ENCODE measurements at regions not wholly inside any gene's neighbourhood (a gene's known extent, or its start where the extent isn't known, plus 50 kb on each side); places are given as distances from the start of the nearest gene placed in this dataset.

- DNase-seq (no peak), ATAC-seq (replicated peaks in 1 of 4) (no peak)
- no peaks in the 10 kb centered on the region for H3K36me3 Mint-ChIP-seq
- Histone ChIP-seq H3K4me1 (ENCODE audit: control insufficient read depth in 1 of 2, extremely low read depth in 1 of 2, insufficient read depth in 2 of 2, low read length in 2 of 2) (no peaks in the 10 kb centered on the region), H3K4me3 (ENCODE audit: control insufficient read depth in 1 of 2, extremely low read depth in 1 of 2, low read length in 1 of 2) (no peak overlapping the region), H3K27ac (ENCODE audit: low read length) (no peak overlapping the region), H3K9me3 (no peaks in the 10 kb centered on the region), H3K27me3 (replicated peaks in 1 of 2; ENCODE audit: control insufficient read depth in 2 of 2, extremely low read depth in 1 of 2, insufficient read depth in 2 of 2, low read length in 1 of 2) (no peaks in the 10 kb centered on the region), H3K36me3 (ENCODE audit: control insufficient read depth in 2 of 2, extremely low read depth in 1 of 2, insufficient read depth in 1 of 2, low read length in 1 of 2) (no peaks in the 10 kb centered on the region)
- H3K4me1 Mint-ChIP-seq, result no peaks in the 10 kb centered on the region
- CTCF ChIA-PET, result no interaction called here
- H3K27me3 Mint-ChIP-seq, result no peaks in the 10 kb centered on the region
- no peak overlapping the region for H3K4me3 Mint-ChIP-seq
- POLR2A ChIA-PET, result no interaction called here
- H3K9me3 Mint-ChIP-seq, result no peaks in the 10 kb centered on the region
- 100% methylated on average over 2 of the region's 4 CpGs for WGBS (ENCODE audit: insufficient coverage)
- no peak overlapping the region for H3K27ac Mint-ChIP-seq
Measured at GRCh38 chr5:161051920-161052500, 200.0 kb upstream of the ATP10B start.

- no peaks in the 10 kb centered on the region for H3K9me3 ChIP-seq
- CTCF ChIA-PET, result no interaction called here
- Mint-ChIP-seq H3K4me3 (no peak overlapping the region), H3K27me3 (no peaks in the 10 kb centered on the region), H3K27ac (no peak overlapping the region), H3K4me1 (no peaks in the 10 kb centered on the region), H3K9me3 (no peaks in the 10 kb centered on the region), H3K36me3 (no peaks in the 10 kb centered on the region)
- no peaks in the 10 kb centered on the region for H3K27me3 ChIP-seq (replicated peaks in 1 of 2; ENCODE audit: control insufficient read depth in 2 of 2, extremely low read depth in 1 of 2, insufficient read depth in 2 of 2, low read length in 1 of 2)
- POLR2A ChIA-PET, result no interaction called here
- H3K36me3 ChIP-seq (ENCODE audit: control insufficient read depth in 2 of 2, extremely low read depth in 1 of 2, insufficient read depth in 1 of 2, low read length in 1 of 2), result no peaks in the 10 kb centered on the region
- no peak overlapping the region for H3K27ac ChIP-seq (ENCODE audit: low read length)
- no CpG with 5 or more reads among the region's 4 CpGs for WGBS (ENCODE audit: insufficient coverage)
- H3K4me1 ChIP-seq (ENCODE audit: control insufficient read depth in 1 of 2, extremely low read depth in 1 of 2, insufficient read depth in 2 of 2, low read length in 2 of 2), result no peaks in the 10 kb centered on the region
- no peak for ATAC-seq (replicated peaks in 1 of 4)
- H3K4me3 ChIP-seq (ENCODE audit: control insufficient read depth in 1 of 2, extremely low read depth in 1 of 2, low read length in 1 of 2), result no peak overlapping the region
- DNase-seq, result no peak
Measured at GRCh38 chr5:161047024-161047423, 195.0 kb upstream of the ATP10B start.

GRCh38 chr5:161042862-161043261, 190.9 kb upstream of the ATP10B start:
- H3K4me1 Mint-ChIP-seq, result no peaks in the 10 kb centered on the region
- no peaks in the 10 kb centered on the region for H3K27me3 ChIP-seq (replicated peaks in 1 of 2; ENCODE audit: control insufficient read depth in 2 of 2, extremely low read depth in 1 of 2, insufficient read depth in 2 of 2, low read length in 1 of 2)
- no peaks in the 10 kb centered on the region for H3K27me3 Mint-ChIP-seq
- H3K9me3 ChIP-seq, result no peaks in the 10 kb centered on the region
- ChIA-PET POLR2A (no interaction called here), CTCF (no interaction called here)
- no peaks in the 10 kb centered on the region for H3K36me3 Mint-ChIP-seq
- H3K4me1 ChIP-seq (ENCODE audit: control insufficient read depth in 1 of 2, extremely low read depth in 1 of 2, insufficient read depth in 2 of 2, low read length in 2 of 2), result no peaks in the 10 kb centered on the region
- DNase-seq (no peak), ATAC-seq (replicated peaks in 1 of 4) (no peak)
- H3K36me3 ChIP-seq (ENCODE audit: control insufficient read depth in 2 of 2, extremely low read depth in 1 of 2, insufficient read depth in 1 of 2, low read length in 1 of 2), result no peaks in the 10 kb centered on the region
- 69% methylated on average over 2 of the region's 3 CpGs for WGBS (ENCODE audit: insufficient coverage)
- H3K9me3 Mint-ChIP-seq, result no peaks in the 10 kb centered on the region
- no peak overlapping the region for H3K4me3 Mint-ChIP-seq
- H3K27ac Mint-ChIP-seq, result no peak overlapping the region
- H3K4me3 ChIP-seq (ENCODE audit: control insufficient read depth in 1 of 2, extremely low read depth in 1 of 2, low read length in 1 of 2), result no peak overlapping the region
- no peak overlapping the region for H3K27ac ChIP-seq (ENCODE audit: low read length)

- Mint-ChIP-seq H3K4me1 (no peaks in the 10 kb centered on the region), H3K27me3 (no peaks in the 10 kb centered on the region), H3K36me3 (no peaks in the 10 kb centered on the region), H3K27ac (no peak overlapping the region), H3K9me3 (no peaks in the 10 kb centered on the region), H3K4me3 (no peak overlapping the region)
- no peak for ATAC-seq (replicated peaks in 1 of 4)
- ChIA-PET POLR2A (no interaction called here), CTCF (no interaction called here)
- WGBS (ENCODE audit: insufficient coverage), result no CpG with 5 or more reads among the region's 1 CpG
- no peaks in the 10 kb centered on the region for H3K4me1 ChIP-seq (ENCODE audit: control insufficient read depth in 1 of 2, extremely low read depth in 1 of 2, insufficient read depth in 2 of 2, low read length in 2 of 2)
- H3K36me3 ChIP-seq (ENCODE audit: control insufficient read depth in 2 of 2, extremely low read depth in 1 of 2, insufficient read depth in 1 of 2, low read length in 1 of 2), result no peaks in the 10 kb centered on the region
- no peak for DNase-seq
- no peaks in the 10 kb centered on the region for H3K27me3 ChIP-seq (replicated peaks in 1 of 2; ENCODE audit: control insufficient read depth in 2 of 2, extremely low read depth in 1 of 2, insufficient read depth in 2 of 2, low read length in 1 of 2)
- no peak overlapping the region for H3K27ac ChIP-seq (ENCODE audit: low read length)
- H3K9me3 ChIP-seq, result no peaks in the 10 kb centered on the region
- no peak overlapping the region for H3K4me3 ChIP-seq (ENCODE audit: control insufficient read depth in 1 of 2, extremely low read depth in 1 of 2, low read length in 1 of 2)
Measured at GRCh38 chr5:161042443-161042842, 190.4 kb upstream of the ATP10B start.

GRCh38 chr5:161040818-161041217, 188.8 kb upstream of the ATP10B start:
- no peaks in the 10 kb centered on the region for H3K36me3 Mint-ChIP-seq
- peaks cover 0 to 3% of the 10 kb centered on the region in 2 donors for H3K27me3 Mint-ChIP-seq
- H3K9me3 Mint-ChIP-seq, result no peaks in the 10 kb centered on the region
- Histone ChIP-seq H3K4me3 (ENCODE audit: control insufficient read depth in 1 of 2, extremely low read depth in 1 of 2, low read length in 1 of 2) (no peak overlapping the region), H3K36me3 (ENCODE audit: control insufficient read depth in 2 of 2, extremely low read depth in 1 of 2, insufficient read depth in 1 of 2, low read length in 1 of 2) (no peaks in the 10 kb centered on the region), H3K27ac (ENCODE audit: low read length) (no peak overlapping the region), H3K4me1 (ENCODE audit: control insufficient read depth in 1 of 2, extremely low read depth in 1 of 2, insufficient read depth in 2 of 2, low read length in 2 of 2) (no peaks in the 10 kb centered on the region), H3K27me3 (replicated peaks in 1 of 2; ENCODE audit: control insufficient read depth in 2 of 2, extremely low read depth in 1 of 2, insufficient read depth in 2 of 2, low read length in 1 of 2) (no peaks in the 10 kb centered on the region), H3K9me3 (no peaks in the 10 kb centered on the region)
- CTCF ChIA-PET, result no interaction called here
- H3K4me1 Mint-ChIP-seq, result no peaks in the 10 kb centered on the region
- DNase-seq (no peak), ATAC-seq (replicated peaks in 1 of 4) (no peak)
- no peak overlapping the region for H3K4me3 Mint-ChIP-seq
- no CpG with 5 or more reads among the region's 1 CpG for WGBS (ENCODE audit: insufficient coverage)
- H3K27ac Mint-ChIP-seq, result no peak overlapping the region
- POLR2A ChIA-PET, result no interaction called here

- Mint-ChIP-seq H3K9me3 (no peaks in the 10 kb centered on the region), H3K36me3 (no peaks in the 10 kb centered on the region), H3K4me3 (no peak overlapping the region), H3K27ac (no peak overlapping the region), H3K27me3 (peaks cover 0 to 3% of the 10 kb centered on the region in 2 donors), H3K4me1 (no peaks in the 10 kb centered on the region)
- no peak overlapping the region for H3K4me3 ChIP-seq (ENCODE audit: control insufficient read depth in 1 of 2, extremely low read depth in 1 of 2, low read length in 1 of 2)
- DNase-seq (no peak), ATAC-seq (replicated peaks in 1 of 4) (no peak)
- no peaks in the 10 kb centered on the region for H3K27me3 ChIP-seq (replicated peaks in 1 of 2; ENCODE audit: control insufficient read depth in 2 of 2, extremely low read depth in 1 of 2, insufficient read depth in 2 of 2, low read length in 1 of 2)
- H3K9me3 ChIP-seq, result no peaks in the 10 kb centered on the region
- H3K36me3 ChIP-seq (ENCODE audit: control insufficient read depth in 2 of 2, extremely low read depth in 1 of 2, insufficient read depth in 1 of 2, low read length in 1 of 2), result no peaks in the 10 kb centered on the region
- H3K27ac ChIP-seq (ENCODE audit: low read length), result no peak overlapping the region
- no peaks in the 10 kb centered on the region for H3K4me1 ChIP-seq (ENCODE audit: control insufficient read depth in 1 of 2, extremely low read depth in 1 of 2, insufficient read depth in 2 of 2, low read length in 2 of 2)
- CTCF ChIA-PET, result no interaction called here
- 100% methylated on average over 1 of the region's 3 CpGs for WGBS (ENCODE audit: insufficient coverage)
- POLR2A ChIA-PET, result no interaction called here
Measured at GRCh38 chr5:161036296-161036695, 184.3 kb upstream of the ATP10B start.

GRCh38 chr5:161034451-161034850, 182.4 kb upstream of the ATP10B start:
- ATAC-seq (replicated peaks in 1 of 4) (no peak), DNase-seq (no peak)
- Histone ChIP-seq H3K4me3 (ENCODE audit: control insufficient read depth in 1 of 2, extremely low read depth in 1 of 2, low read length in 1 of 2) (no peak overlapping the region), H3K4me1 (ENCODE audit: control insufficient read depth in 1 of 2, extremely low read depth in 1 of 2, insufficient read depth in 2 of 2, low read length in 2 of 2) (no peaks in the 10 kb centered on the region), H3K36me3 (ENCODE audit: control insufficient read depth in 2 of 2, extremely low read depth in 1 of 2, insufficient read depth in 1 of 2, low read length in 1 of 2) (no peaks in the 10 kb centered on the region), H3K27me3 (replicated peaks in 1 of 2; ENCODE audit: control insufficient read depth in 2 of 2, extremely low read depth in 1 of 2, insufficient read depth in 2 of 2, low read length in 1 of 2) (no peaks in the 10 kb centered on the region), H3K9me3 (no peaks in the 10 kb centered on the region), H3K27ac (ENCODE audit: low read length) (no peak overlapping the region)
- H3K27me3 Mint-ChIP-seq, result peaks cover 0 to 3% of the 10 kb centered on the region in 2 donors
- ChIA-PET CTCF (no interaction called here), POLR2A (no interaction called here)
- no peaks in the 10 kb centered on the region for H3K9me3 Mint-ChIP-seq
- H3K4me3 Mint-ChIP-seq, result no peak overlapping the region
- no peak overlapping the region for H3K27ac Mint-ChIP-seq
- no CpG with 5 or more reads among the region's 1 CpG for WGBS (ENCODE audit: insufficient coverage)
- H3K36me3 Mint-ChIP-seq, result no peaks in the 10 kb centered on the region
- H3K4me1 Mint-ChIP-seq, result no peaks in the 10 kb centered on the region
